Keratinocyte (primary cell): ENCODE measurements at regions not wholly inside any gene's neighbourhood (a gene's known extent, or its start where the extent isn't known, plus 50 kb on each side); places are given as distances from the start of the nearest gene placed in this dataset.

ENCODE experiments used
- DNase-seq: peaks from one replicate; pipeline ENCODE4 v3.0.0-alpha.2; 2011; ENCODE audit warnings: low read depth, missing footprints, low spot score
- FAIRE-seq: peaks from 2 replicates; lab custom pipeline; 2011; peaks lifted over from hg19 to GRCh38; lab: Jason Lieb, UNC
- H2AFZ ChIP-seq: 2 replicates; pipeline ENCODE4 v1.6.0; 2012; ENCODE audit warnings: low read length, control low read depth, inconsistent platforms; ENCODE audit not compliant: control insufficient read depth
- H3K27ac ChIP-seq: 2 replicates; pipeline ENCODE4 v1.5.1; 2011; ENCODE audit warnings: low read length; ENCODE audit not compliant: control insufficient read depth, insufficient read depth
- H3K27me3 ChIP-seq: 3 replicates; pipeline ENCODE4 v1.6.0; 2011; ENCODE audit warnings: low read length; ENCODE audit not compliant: control insufficient read depth, insufficient read depth; ENCODE audit errors: extremely low read depth
- H3K36me3 ChIP-seq, 2 experiments: 2 replicates in 1 of 2; 3 replicates in 1 of 2; pipeline ENCODE4 v1.5.1; 2011; ENCODE audit warnings: low read length in 2 of 2, mild to moderate bottlenecking in 1 of 2; ENCODE audit not compliant: control insufficient read depth in 2 of 2, insufficient read depth in 2 of 2; ENCODE audit errors: extremely low read depth in 1 of 2
- H3K4me1 ChIP-seq: 3 replicates; pipeline ENCODE4 v1.5.1; 2011; ENCODE audit warnings: low read length; ENCODE audit not compliant: control insufficient read depth, insufficient read depth; ENCODE audit errors: extremely low read depth
- H3K4me2 ChIP-seq: 3 replicates; pipeline ENCODE4 v1.6.0; 2011; ENCODE audit warnings: low read depth, low read length; ENCODE audit not compliant: control insufficient read depth, insufficient read depth; ENCODE audit errors: extremely low read depth
- H3K4me3 ChIP-seq, 3 experiments: fragments of 200-600 bp in 1 of 3; sonication (generic) in 1 of 3; 2 replicates in 2 of 3; 3 replicates in 1 of 3; pipeline ENCODE4 v1.5.1; 2011 to 2016; ENCODE audit warnings: low read length in 3 of 3, mild to moderate bottlenecking in 3 of 3, control low read depth in 2 of 3, inconsistent platforms in 1 of 3, low read depth in 1 of 3, mixed read lengths in 1 of 3, mixed run types in 1 of 3, moderate library complexity in 1 of 3; ENCODE audit not compliant: control insufficient read depth in 2 of 3, insufficient read depth in 2 of 3; ENCODE audit errors: extremely low read depth in 1 of 3
- H3K79me2 ChIP-seq: 2 replicates; pipeline ENCODE4 v1.6.0; 2012; ENCODE audit warnings: low read length; ENCODE audit not compliant: control insufficient read depth, insufficient read depth
- H3K9ac ChIP-seq: 3 replicates; pipeline ENCODE4 v1.6.0; 2011; ENCODE audit warnings: low read length; ENCODE audit not compliant: control insufficient read depth, insufficient read depth; ENCODE audit errors: extremely low read depth
- H3K9me1 ChIP-seq: 3 replicates; pipeline ENCODE4 v1.6.0; 2011; ENCODE audit warnings: low read length; ENCODE audit not compliant: control insufficient read depth, insufficient read depth; ENCODE audit errors: extremely low read depth
- H3K9me3 ChIP-seq: 2 replicates; pipeline ENCODE4 v1.5.1; 2012; ENCODE audit warnings: low read depth, low read length; ENCODE audit not compliant: control insufficient read depth
- H4K20me1 ChIP-seq: 3 replicates; pipeline ENCODE4 v1.6.0; 2011; ENCODE audit warnings: low read length; ENCODE audit not compliant: control insufficient read depth, insufficient read depth; ENCODE audit errors: extremely low read depth
- CTCF ChIP-seq, 3 experiments: IDR thresholded peaks in 1 of 3; conservative IDR thresholded peaks in 1 of 3; optimal IDR thresholded peaks in 1 of 3; 2 replicates in 2 of 3; 3 replicates in 1 of 3; pipeline versions ENCODE3 to v1.5.1; 2011; ENCODE audit warnings: low read length in 3 of 3, mild to moderate bottlenecking in 3 of 3, moderate library complexity in 2 of 3, control low read depth in 1 of 3, inconsistent platforms in 1 of 3; ENCODE audit not compliant: insufficient read depth in 2 of 3; ENCODE audit errors: extremely low read depth in 1 of 3
- EZH2 ChIP-seq: IDR thresholded peaks from one replicate; pipeline ENCODE4 v1.6.1; 2012; ENCODE audit warnings: inconsistent platforms, mild to moderate bottlenecking, low read length, moderate library complexity
- dilution Hi-C: fragments of 300-500 bp; cut with MboI; formaldehyde crosslinking; loops from one replicate; pipeline ENCODE4 v1.7.0; 2020; ENCODE audit warnings: low sequenced_read_pairs; ENCODE audit not compliant: extremely low pct_ligation_motif_present

GRCh38 chr2:126302043-126302442, 353.9 kb upstream of the GYPC start:
- no peak for TF ChIP-seq EZH2
- no peak for TF ChIP-seq CTCF (optimal IDR thresholded peaks at IDR 0.05 in 1 of 3, IDR thresholded peaks at IDR 0.05 in 1 of 3, conservative IDR thresholded peaks at IDR 0.05 in 1 of 3; ENCODE audit: extremely low read depth in 1 of 3, insufficient read depth in 2 of 3, low read length in 3 of 3)
- no peaks in the 10 kb centered on the region for H3K9me1 ChIP-seq
- H2AFZ ChIP-seq: no peak overlapping the region
- H3K36me3 ChIP-seq: no peaks in the 10 kb centered on the region
- no peak overlapping the region for H3K9ac ChIP-seq
- no peaks in the 10 kb centered on the region for H3K9me3 ChIP-seq
- dilution Hi-C loops: no loop called here
- H3K4me3 ChIP-seq: no peak overlapping the region
- no peaks in the 10 kb centered on the region for H3K27me3 ChIP-seq
- no peak overlapping the region for H3K27ac ChIP-seq
- no peaks in the 10 kb centered on the region for H3K4me1 ChIP-seq
- FAIRE-seq (no peak), DNase-seq (no peak)
- H4K20me1 ChIP-seq: no peaks in the 10 kb centered on the region
- no peak overlapping the region for H3K4me2 ChIP-seq
- no peaks in the 10 kb centered on the region for H3K79me2 ChIP-seq

- Histone ChIP-seq H3K27ac (no peak overlapping the region), H3K4me2 (no peak overlapping the region), H3K9me1 (no peaks in the 10 kb centered on the region), H3K4me1 (no peaks in the 10 kb centered on the region), H3K79me2 (no peaks in the 10 kb centered on the region), H3K9me3 (peaks cover 2% of the 10 kb centered on the region), H4K20me1 (no peaks in the 10 kb centered on the region), H3K27me3 (no peaks in the 10 kb centered on the region), H2AFZ (no peak overlapping the region), H3K36me3 (no peaks in the 10 kb centered on the region), H3K4me3 (no peak overlapping the region), H3K9ac (no peak overlapping the region)
- FAIRE-seq (no peak), DNase-seq (no peak)
- dilution Hi-C loops: no loop called here
- no peak for TF ChIP-seq EZH2
- no peak for TF ChIP-seq CTCF (optimal IDR thresholded peaks at IDR 0.05 in 1 of 3, IDR thresholded peaks at IDR 0.05 in 1 of 3, conservative IDR thresholded peaks at IDR 0.05 in 1 of 3; ENCODE audit: extremely low read depth in 1 of 3, insufficient read depth in 2 of 3, low read length in 3 of 3)
Measured at GRCh38 chr2:126303113-126303512, 352.8 kb upstream of the GYPC start.
